ENCODE measurements at regions not wholly inside any gene's neighbourhood (a gene's known extent, or its start where the extent isn't known, plus 50 kb on each side); places are given as distances from the start of the nearest gene placed in this dataset.

DNA sequence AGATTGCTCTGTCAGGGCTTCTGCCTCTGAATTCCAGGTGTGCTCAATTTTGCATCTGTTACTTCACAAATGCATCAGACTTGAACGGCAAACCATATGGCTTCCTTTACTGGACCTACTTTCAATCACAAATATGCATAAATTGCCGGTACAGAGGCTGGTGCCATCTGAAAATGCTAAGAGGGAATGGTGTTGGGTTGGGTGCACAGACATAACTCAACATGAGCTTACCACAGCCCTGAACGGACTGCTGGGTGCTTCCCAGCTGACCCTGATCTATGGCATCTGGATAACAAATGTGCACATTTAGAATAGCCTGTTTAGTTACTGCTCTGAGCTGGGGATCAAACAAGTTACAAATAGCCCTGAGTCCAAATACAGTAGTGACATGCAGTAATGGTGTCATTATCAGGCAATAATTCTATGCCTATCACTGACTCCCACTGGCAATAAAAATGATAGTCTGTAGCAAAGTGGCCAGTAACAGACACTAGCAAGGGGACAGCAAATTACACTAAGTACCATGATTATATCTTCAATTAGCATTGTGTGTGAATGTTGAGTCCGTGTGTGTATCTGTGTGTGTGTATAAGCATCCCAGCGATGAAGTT is 927.3 kb downstream of the DIAPH3 start:
- Histone ChIP-seq H3K27ac (ENCODE audit: low read depth, low read length) (no peak overlapping the region), H3K79me2 (ENCODE audit: control insufficient read depth, low read length) (no peaks in the 10 kb centered on the region), H3K9me3 (ENCODE audit: control insufficient read depth, insufficient read depth, low read length) (no peaks in the 10 kb centered on the region), H3K4me1 (ENCODE audit: control insufficient read depth, low read length) (no peaks in the 10 kb centered on the region), H3K27me3 (ENCODE audit: control insufficient read depth, low read length) (no peaks in the 10 kb centered on the region), H4K20me1 (ENCODE audit: control insufficient read depth, insufficient read depth, low read depth, low read length) (no peaks in the 10 kb centered on the region), H3K4me2 (ENCODE audit: low read length) (no peak overlapping the region), H3K36me3 (ENCODE audit: control insufficient read depth, low read length) (no peaks in the 10 kb centered on the region), H3F3A (ENCODE audit: control insufficient read depth, insufficient read depth) (no peaks in the 10 kb centered on the region), H3K9me2 (replicated peaks; ENCODE audit: control insufficient read depth, low read length) (no peaks in the 10 kb centered on the region), H3K4me3 (ENCODE audit: low read length) (no peak overlapping the region)
- no peak for TF ChIP-seq EZH2phosphoT487 (IDR thresholded peaks at IDR 0.05; ENCODE audit: borderline replicate concordance, low read length)
- TF ChIP-seq, protein P1, sequence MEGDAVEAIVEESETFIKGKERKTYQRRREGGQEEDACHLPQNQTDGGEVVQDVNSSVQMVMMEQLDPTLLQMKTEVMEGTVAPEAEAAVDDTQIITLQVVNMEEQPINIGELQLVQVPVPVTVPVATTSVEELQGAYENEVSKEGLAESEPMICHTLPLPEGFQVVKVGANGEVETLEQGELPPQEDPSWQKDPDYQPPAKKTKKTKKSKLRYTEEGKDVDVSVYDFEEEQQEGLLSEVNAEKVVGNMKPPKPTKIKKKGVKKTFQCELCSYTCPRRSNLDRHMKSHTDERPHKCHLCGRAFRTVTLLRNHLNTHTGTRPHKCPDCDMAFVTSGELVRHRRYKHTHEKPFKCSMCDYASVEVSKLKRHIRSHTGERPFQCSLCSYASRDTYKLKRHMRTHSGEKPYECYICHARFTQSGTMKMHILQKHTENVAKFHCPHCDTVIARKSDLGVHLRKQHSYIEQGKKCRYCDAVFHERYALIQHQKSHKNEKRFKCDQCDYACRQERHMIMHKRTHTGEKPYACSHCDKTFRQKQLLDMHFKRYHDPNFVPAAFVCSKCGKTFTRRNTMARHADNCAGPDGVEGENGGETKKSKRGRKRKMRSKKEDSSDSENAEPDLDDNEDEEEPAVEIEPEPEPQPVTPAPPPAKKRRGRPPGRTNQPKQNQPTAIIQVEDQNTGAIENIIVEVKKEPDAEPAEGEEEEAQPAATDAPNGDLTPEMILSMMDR (IDR thresholded peaks at IDR 0.05; ENCODE audit: low read depth, low read length, poor library complexity, severe bottlenecking): no peak

DNA sequence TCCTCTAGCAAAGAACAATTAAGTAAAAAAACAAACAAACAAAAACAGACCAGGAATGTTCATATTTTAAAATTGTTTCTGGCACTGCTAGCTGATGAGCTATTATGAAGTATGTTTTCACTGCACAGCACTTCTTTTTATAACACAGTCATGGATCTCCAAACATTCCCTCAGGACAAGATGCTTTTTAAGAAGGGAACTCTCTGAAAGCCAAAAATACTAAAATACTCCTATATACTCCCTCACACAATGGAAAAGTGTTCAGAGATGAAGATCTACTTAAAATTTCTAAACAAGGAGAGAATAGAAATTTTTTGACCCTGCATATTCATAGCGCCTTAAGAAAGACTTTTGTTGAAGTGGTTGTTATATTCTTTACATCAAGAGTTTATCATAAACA is 926.8 kb downstream of the DIAPH3 start:
- Histone ChIP-seq H3K9me3 (ENCODE audit: control insufficient read depth, insufficient read depth, low read length) (no peaks in the 10 kb centered on the region), H3K27me3 (ENCODE audit: control insufficient read depth, low read length) (no peaks in the 10 kb centered on the region), H3F3A (ENCODE audit: control insufficient read depth, insufficient read depth) (no peaks in the 10 kb centered on the region), H3K4me3 (ENCODE audit: low read length) (no peak overlapping the region), H3K9me2 (replicated peaks; ENCODE audit: control insufficient read depth, low read length) (no peaks in the 10 kb centered on the region), H3K27ac (ENCODE audit: low read depth, low read length) (no peak overlapping the region), H3K36me3 (ENCODE audit: control insufficient read depth, low read length) (no peaks in the 10 kb centered on the region), H3K79me2 (ENCODE audit: control insufficient read depth, low read length) (no peaks in the 10 kb centered on the region), H3K4me2 (ENCODE audit: low read length) (no peak overlapping the region), H4K20me1 (ENCODE audit: control insufficient read depth, insufficient read depth, low read depth, low read length) (no peaks in the 10 kb centered on the region), H3K4me1 (ENCODE audit: control insufficient read depth, low read length) (no peaks in the 10 kb centered on the region)
- TF ChIP-seq, protein P1 (IDR thresholded peaks at IDR 0.05; ENCODE audit: low read depth, low read length, poor library complexity, severe bottlenecking): no peak

- Histone ChIP-seq H4K20me1 (ENCODE audit: control insufficient read depth, insufficient read depth, low read depth, low read length) (no peaks in the 10 kb centered on the region), H3K27ac (ENCODE audit: low read depth, low read length) (no peak overlapping the region), H3K9me3 (ENCODE audit: control insufficient read depth, insufficient read depth, low read length) (no peaks in the 10 kb centered on the region), H3K79me2 (ENCODE audit: control insufficient read depth, low read length) (no peaks in the 10 kb centered on the region), H3K4me1 (ENCODE audit: control insufficient read depth, low read length) (no peaks in the 10 kb centered on the region), H3K9me2 (replicated peaks; ENCODE audit: control insufficient read depth, low read length) (no peaks in the 10 kb centered on the region), H3K4me2 (ENCODE audit: low read length) (no peak overlapping the region), H3K36me3 (ENCODE audit: control insufficient read depth, low read length) (no peaks in the 10 kb centered on the region), H3K27me3 (ENCODE audit: control insufficient read depth, low read length) (no peaks in the 10 kb centered on the region), H3K4me3 (ENCODE audit: low read length) (no peak overlapping the region), H3F3A (ENCODE audit: control insufficient read depth, insufficient read depth) (no peaks in the 10 kb centered on the region)
- TF ChIP-seq, protein P1 (IDR thresholded peaks at IDR 0.05; ENCODE audit: low read depth, low read length, poor library complexity, severe bottlenecking): no peak
- TF ChIP-seq EZH2phosphoT487 (IDR thresholded peaks at IDR 0.05; ENCODE audit: borderline replicate concordance, low read length): no peak
Observed at GRCh38 chr13:59247171-59247570, 916.6 kb downstream of the DIAPH3 start.

Measured in DOHH2 (cell line).